ENCODE measurements at regions not wholly inside any gene's neighbourhood (a gene's known extent, or its start where the extent isn't known, plus 50 kb on each side); places are given as distances from the start of the nearest gene placed in this dataset.
A peak's percentile ranks its signal among the peaks of the same experiment; 100 is the strongest.
"Not testable (repeated sequence)": the region's sequence is repeated elsewhere in the genome, so short reads cannot be mapped to it uniquely, and the experiment has no call there.

DNA sequence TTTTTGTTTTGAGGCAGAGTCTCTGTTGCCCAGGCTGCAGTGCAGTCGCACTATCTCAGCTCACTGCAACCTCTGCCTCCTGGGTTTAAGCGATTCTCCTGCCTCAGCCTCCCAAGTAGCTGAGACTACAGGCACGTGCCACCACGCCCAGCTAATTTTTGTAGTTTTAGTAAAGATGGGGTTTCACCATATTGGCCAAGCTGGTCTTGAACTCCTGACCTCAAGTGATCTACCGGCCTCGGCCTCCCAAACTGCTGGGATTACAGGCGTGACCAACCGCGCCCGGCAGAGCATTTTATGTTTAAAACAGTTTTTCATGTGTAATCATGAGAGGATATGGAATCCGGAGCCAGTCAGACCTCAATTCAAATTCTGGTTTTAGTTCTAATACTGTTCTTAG lies 94.0 kb upstream of the CHD2 start:
- DNase-seq = not testable (repeated sequence)

DNA sequence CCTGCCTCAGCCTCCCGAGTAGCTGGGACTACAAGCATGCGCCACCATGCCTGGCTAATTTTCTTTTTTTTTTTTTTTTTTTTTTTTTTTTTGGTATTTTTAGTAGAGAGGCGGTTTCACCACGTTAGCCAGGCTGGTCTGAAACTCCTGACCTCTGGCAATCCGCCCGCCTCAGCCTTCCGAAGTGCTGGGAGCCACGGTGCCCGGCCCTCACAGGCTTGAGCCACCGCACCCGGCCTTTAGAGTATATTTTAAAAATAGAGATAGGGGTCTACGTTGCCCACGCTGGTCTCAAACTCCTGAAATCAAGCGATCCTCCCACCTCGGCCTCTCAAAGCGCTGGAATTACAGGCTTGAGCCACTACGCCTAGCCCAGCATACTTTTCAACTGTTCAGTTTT lies 93.4 kb upstream of the CHD2 start:
- no peak for DNase-seq

DNA sequence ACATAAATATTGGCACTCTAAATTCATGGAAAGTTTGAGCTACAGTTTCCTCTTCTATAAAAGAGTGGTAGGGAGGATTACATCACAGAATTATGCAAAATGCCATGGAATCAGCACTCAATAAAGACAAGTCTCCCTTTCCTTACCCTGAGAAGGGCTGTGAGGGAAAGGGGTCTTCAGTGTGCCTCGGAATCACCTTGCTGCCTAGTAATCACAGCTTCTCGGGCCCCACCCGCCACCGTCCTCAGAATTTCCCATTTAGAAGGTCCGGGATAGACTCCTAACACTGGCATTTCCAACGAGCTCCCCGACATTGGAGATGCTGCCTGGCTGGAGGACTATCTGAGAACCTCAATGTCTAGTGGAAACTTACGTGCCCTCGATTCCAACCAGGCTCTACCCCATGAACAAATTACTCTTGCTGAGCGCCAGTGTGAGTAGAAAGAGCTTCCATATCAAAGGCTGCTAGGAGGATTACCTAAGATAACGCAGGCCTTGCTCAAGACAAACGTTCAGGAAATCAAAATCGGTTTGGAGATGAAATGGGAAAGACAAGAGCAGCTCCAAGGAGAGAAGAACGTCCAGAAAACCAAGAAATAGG lies 92.1 kb upstream of the CHD2 start:
- peak; percentile 55 for DNase-seq

DNA sequence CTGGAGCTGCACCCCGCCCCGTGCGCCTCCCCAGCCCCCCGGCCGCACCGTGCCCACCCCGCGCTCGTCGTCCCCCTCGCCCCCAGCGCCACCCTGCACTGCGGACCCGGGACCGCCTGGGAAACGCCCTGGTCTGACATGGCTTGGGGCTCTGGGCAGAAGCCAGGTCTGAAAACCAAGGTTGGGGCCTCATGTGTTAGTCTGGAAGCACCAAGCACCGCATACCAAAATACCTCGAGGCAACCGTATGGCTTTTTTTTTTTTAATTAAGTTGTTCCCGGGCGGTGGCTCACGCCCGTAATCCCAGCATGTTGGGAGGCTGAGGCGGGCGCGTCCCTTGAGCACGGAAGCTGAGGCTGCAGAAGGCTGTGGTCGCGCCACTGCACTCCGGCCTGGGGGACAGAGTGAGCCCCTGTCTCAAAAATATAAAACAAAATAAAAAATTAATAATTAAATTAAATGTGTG lies 91.5 kb upstream of the CHD2 start:
- DNase-seq = peak in 1 of 2 experiments; percentile 56

DNA sequence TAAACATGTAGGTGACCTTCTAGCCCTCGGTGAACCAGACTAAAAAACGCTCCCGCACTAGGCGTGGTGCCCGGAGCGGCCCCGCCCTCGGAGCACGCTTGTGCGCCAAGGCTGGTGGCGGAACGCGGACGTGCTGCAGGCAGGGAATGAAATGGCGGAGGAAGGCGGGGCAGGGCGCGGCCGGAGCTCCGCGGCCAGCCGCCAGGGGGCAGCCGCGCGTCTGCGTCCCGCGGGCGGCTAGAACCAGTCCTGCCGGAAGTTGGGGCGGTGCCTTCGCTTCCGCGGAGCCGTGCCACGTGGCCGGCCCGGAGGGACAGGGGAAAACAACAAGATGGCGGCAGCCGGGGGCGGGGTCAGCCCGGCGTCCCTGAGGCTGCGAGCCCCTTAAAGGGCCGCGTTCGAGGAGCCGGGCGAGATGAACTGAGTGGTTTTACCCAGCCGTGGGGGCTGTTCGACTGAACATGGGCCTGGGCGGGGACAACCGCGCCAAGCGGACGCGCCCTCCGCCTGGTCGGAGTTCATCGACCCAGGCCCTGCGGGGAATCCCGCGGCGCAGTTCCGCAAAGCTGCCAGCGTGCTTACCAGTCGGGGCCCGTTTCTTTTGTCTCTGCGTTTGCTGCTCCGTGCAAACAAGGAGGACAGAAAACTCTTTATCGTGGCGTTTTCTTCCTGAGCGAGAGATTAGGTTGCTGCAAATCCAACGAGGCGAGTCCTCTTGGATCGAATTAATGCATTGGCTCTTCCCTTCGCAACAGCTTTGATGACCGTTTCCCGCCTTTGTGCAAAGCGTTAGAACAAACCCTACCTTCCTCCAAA lies 90.9 kb upstream of the CHD2 start:
- DNase-seq = peak; percentile 99 to 100

DNA sequence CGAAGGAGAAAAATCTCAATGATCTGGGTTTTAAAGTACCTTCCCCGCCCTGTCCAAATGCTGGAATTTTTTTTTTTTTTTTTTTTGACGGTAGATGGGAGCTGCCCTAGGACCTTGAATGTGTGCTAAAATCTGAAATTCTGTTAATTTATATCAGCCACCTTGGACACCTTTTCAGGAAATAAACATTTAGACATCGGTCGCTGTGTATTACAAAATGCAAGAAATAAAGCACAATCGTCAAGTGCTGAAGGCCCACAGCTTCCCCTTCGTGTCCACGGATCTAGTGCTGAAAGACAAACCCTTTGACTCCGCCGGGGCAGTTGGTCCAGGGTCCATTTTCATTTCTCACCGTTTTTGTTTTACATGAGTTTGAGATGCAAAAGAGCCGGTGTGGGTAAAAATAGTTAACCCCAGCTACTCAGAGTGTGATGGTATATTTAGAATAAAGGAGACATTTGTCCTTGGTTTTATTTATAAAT lies 90.2 kb upstream of the CHD2 start:
- peak in 1 of 2 experiments; percentile 57 for DNase-seq

DNA sequence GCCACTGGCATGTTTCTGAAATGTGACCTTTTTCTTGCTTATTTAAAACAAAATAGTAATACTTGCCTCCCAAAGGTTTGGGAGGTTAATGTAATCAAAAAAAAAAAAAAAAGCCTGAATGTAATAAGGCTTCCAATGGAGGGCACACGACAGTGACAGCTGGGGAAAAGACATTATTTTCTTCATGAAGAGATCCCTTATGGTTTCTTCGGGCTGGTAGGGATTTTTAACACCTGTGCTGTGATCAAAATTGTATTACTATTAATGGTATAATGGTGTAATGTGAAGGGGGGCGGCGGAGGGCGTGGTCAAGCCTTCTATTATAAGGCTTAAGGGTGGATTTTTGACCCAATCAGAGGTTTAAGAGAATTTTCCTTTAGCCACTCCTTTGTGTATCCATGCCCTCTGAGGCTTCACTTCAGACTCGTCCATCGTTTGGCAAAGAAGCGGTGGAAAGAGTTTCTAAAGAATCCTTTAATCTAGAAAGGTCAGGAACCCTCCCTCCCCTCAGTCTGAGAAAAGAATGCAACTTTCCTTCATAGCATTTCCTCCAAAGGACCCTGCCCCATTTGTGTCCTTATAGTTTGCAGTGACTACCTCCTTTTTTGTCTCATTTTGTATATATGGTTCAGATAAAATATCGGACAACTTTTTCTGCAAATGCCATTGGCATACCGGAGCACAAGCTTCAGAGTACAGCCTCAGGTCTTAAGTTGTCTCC lies 89.5 kb upstream of the CHD2 start:
- DNase-seq = peak; percentile 56 to 62

DNA sequence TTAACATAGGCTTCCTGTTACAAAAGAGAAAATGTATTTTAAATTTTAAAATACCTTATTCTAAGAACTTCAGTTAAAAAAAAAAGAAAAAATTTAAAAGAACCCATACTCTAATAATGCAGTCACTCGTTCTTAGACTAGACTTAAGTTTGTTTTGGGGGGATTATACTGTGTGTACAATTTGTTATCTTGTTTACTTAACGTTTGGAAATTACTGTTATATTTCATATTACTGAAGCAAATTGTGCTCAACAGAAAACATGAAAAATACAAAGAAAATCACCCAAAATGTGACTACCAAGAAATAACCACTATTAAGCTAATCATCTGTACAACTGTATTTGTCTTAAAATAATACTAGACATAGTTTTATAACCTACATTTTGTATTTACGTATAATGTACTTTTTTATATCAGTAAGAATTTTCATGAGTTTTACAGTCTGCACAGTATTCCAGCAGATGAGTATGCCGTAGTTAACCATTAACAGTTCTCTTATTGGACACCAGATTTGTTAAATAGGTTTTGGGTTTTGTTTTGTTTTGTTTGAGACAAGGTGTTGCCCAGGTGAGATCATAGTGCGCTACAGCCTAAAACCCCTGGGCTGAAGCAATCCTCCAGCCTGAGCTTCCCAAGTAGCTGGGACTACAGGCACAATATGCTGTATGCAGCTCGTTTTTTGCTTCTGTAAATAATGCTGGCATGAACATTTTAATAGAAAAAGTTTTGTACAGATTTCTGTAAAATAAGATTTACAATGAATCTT lies 88.8 kb upstream of the CHD2 start:
- no peak for DNase-seq

DNA sequence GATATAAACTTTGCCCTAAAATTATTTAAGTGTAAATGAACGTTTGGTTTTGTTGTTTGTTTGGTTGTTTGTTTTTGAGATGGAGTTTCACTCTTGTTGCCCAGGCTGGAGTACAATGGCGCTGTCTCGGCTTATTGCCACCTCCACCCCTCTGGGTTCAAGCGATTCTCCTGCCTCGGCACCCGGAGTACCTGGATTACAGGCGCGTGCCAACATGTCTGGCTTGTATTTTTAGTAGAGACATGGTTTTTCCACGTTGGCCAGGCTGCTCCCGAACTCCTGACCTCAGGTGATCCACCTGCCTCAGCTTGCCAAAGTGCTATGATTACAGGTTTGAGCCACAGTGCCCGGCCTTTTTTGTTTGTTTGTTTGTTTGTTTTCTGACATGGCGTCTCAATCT lies 87.9 kb upstream of the CHD2 start:
- DNase-seq = no peak

DNA sequence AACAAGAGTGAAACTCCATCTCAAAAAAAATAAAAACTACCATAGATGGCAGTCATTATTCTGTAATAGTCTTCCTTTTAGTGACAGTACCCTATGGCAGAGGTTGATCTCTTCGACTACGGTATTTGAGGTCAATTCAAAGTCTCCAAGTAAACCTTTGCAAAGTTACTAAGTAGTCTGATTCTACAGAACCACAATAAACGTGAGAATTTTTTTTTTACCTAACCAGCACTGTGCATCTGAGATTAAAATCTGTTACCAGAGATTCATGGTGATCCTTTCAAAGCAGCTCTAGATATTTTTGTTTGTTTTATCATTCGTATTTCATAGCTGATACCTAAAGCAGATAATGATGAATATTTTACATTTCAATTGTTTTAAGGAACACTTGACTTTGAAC lies 86.6 kb upstream of the CHD2 start:
- no peak for DNase-seq

DNA sequence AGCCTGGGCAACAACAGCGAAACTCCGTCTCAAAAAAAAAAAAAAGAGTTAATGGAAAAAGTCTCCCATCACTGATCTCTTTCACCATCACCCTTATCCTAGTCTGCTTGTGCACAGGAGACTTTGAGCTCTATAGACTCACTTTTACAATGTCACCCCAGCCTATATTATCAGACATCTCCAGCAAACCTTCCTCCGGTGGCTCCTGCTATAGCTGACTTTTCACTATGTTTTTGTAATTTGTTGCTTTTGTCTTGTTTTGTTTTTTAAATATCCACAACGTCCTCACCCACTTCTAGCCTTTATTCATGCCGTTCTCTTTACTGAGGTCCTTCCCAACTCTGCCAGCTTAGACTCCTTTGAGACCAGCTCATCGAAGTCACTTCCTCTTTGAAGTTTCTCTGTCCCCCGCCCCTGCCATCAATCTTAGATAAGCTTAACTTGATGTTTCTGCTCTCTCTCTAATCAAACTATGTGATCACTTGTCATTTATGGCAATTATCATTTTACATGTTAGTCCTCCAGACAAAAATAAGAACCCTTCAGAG lies 82.7 kb upstream of the CHD2 start:
- no peak for DNase-seq

DNA sequence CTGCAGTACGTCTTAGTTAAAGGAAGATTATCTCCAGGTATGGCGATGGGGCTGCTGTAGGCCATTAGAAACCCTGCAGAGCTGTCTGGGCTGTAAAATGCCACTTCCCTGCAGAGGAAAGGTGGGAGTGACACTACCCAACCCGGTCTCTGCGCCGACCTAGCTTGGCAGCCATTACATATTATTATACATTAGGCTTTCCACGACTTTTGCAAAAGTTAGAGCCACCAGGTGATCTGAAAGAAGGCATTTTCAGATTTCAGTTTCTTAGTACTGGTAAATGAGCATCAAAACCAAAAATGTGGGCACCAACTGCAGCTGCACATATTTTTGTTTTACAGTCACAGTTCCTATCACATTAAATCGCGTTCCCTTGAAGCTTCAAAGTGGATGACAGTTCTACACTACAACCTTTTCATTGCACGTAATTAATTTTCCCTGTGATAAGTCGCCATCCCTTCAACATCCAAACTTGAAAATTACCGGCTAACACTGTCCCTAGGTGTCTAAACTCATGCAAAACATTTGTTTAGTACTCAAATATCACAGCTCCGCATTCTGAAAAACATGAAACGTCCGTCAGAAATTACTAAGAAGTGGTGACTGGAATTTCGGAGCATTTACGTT lies 81.4 kb upstream of the CHD2 start:
- no peak for DNase-seq

DNA sequence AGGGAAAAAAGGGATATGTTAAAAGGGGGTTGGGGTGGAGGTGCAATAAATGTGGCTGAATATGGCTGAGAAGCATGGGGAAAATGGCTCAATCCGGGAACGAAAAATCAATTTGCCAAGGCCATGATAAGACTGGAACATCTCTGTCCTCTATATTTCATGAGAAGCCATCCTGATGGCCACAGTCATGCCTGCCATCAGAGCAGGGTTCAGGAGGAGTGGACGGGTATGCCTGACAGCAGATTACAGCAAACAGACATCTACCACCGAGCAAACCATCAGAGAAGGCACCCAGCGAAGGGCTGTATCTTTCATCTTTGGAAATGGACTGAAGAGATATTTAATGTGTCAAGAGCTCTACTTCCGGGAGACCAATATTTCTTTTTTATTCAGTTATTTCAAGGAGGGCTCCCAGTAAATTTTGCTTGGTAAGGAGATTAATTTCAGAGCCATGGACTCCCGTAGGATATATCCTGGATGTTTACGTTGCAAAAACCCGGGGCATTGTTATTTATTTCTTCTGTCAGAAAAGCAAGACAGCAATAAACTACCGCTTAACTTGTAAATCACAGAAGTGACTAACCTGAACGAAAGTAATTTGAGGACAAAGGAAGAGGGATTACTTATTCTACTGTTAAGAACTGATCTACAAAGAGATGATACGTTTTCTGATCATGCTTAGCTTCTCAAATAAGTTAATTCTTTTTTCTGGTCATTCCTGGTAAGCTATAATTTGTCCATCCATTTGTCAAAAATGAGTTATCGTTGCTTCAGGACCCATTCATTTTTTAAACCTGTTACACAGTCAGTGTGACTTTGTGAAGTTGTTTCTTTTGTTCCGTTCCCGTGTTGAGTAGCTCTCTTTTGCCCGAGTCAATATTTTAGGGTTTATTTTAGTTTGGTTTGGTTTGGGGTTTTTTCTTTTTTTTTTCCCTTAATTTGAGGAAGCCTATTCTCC lies 80.6 kb upstream of the CHD2 start:
- no peak for DNase-seq

DNA sequence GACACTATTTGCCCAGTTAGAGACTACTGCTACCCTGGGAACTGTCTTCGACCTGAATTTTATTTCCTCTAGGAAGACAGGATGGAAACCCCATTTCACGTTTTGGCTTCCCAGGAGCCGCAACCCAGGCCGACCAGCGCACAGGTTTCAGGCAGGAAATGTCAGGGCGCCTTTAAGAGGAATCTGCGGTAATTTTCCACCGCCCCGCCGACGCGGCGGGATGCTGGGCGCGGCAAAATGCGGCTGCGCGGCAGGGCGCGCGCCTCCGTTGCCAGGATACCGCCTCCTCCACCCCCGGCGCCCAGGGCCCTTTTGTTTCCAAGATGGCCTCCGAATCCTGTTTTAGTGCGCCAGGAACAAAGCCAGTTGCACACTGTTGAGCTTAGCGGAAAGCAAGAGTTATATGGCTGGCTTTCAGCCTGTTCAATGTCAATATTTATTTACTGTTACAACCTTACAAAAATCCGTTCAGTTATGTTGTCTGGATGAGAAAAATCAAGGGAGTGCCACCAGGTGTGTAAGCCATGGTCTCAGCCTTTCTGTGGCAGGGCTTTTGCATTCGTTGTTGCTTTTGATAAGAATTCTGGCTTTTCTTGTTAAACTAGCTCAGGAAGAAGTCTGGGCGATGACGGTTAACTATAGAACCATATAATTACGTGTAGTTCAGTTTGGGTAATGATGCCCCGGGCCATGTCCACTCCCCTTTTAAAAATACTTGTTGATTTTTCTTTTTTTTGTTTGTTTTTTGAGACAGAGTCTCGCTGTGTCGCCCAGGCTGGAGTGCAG lies 79.7 kb upstream of the CHD2 start:
- peak; percentile 88 to 90 for DNase-seq

DNA sequence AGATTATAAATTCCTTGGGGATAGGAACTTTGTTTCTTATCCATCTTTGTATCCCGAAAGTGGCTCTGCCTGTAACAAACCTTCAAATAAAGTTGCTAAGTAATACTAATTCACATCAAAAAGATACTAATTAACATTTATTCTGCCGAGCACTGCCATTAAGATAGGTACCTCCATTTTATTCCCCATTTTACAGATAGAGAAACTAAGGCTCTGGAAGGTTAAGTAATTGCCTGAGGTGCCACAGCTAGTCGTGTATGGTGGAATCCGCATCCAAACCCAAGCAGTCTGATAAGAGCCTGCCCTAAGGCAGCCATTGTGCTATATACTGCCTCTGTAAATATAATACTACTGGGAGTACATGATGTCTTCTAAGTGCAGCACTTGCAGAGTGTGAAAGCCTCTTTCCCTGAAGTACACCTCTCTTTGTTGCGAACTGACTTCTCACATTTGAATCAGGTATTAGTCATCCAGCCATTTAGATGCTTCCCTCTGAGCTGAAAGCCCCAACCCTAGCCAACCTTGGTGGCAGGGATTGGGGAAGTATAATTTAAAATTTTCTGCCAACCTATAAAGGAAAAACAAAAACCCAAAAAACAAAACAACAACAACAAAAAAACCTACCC lies 78.5 kb upstream of the CHD2 start:
- no peak for DNase-seq

DNA sequence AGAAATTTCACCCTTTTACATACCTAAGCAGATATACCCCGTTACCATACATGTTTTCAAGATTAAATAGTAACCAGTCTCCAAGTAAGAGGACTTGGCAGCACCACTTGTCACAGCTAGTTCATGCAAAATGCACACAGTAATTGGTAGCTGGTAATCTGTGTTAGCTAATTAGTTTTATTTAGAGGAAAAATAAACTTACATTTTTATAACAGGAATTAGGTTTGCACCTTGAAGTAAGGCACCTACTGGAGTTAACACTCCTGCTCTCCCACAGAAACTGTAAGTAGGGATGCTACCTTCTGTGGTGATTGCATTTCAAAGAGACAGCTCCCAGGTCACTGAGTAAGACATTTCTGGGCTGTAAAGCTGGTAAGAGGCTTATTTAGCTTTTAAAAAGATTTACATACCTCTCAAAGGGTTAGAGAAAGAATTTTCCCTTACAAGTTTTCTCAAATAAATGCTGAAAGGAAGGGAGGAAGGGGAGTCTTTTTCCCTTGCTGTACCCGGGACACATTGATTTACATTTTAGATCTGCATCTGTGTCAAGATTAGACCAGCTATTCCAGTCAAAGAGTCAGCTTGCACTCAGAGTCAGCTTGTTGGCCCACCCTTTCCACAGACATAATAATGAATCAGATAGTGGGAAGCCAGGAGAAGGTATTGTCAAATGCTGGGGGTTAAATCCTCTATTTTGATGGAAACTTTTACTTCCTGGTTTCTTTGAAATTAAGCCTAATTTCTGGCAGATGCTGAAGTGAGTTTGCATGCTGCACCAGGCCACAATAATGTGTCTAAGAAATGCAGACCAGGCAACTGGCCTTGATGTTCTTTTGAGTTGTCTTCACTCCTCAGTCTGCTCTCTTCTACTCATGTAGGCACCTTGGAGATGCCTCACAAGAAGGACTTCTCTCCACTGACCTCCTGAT lies 77.6 kb upstream of the CHD2 start:
- DNase-seq = no peak

DNA sequence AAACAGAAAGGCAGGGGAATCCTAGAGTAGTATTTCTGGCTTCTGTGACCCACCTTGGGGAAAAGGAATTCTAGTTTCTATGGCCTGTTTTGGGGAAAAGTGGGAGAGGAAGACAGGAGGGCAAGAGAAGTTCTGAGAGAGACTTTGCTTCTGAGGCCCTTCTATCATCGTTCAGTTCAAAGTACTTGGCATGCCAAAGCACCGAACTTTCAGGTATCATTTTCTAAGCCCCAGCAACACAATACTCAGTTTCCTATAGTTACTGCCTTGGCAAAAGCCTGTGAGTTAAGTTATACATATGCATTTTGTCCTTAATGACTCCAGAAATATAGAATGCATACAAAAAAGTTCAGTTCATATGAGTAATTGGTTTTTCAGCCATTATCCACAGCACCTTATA lies 74.1 kb upstream of the CHD2 start:
- DNase-seq = no peak

DNA sequence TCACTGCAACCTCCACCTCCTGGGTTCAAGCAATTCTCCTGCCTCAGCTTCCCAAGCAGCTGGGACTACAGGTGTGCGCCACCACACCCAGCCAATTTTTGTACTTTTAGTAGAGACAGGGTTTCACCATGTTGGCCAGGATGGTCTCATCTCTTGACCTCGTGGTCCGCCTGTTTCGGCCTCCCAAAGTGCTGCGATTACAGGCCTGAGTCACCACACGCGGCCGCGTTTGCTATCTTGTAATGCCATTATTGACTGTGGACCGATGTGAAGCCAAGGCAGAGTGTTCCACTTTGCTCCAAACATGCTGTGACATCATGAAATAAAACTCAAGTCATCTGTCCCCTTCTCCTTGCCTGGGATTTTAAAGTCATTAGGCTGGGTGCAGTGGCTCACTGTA lies 72.1 kb upstream of the CHD2 start:
- not testable (repeated sequence) for DNase-seq

Measured in activated T-cell treated with anti-CD3 and anti-CD28 coated beads, Interleukin-2, amount 50 U/mL, for 48 hours (primary cell).